Parathyroid adenoma (tissue), 2 donors: ENCODE measurements at regions not wholly inside any gene's neighbourhood (a gene's known extent, or its start where the extent isn't known, plus 50 kb on each side); places are given as distances from the start of the nearest gene placed in this dataset.
"Not testable (repeated sequence)": the region's sequence is repeated elsewhere in the genome, so short reads cannot be mapped to it uniquely, and the experiment has no call there.

Experiments
- H2AFZ ChIP-seq: fragments of 300-600 bp; sonication (generic); one replicate; pipeline ENCODE4 v1.7.0; 2017; ENCODE audit warnings: antibody characterized with exemption, mild to moderate bottlenecking
- H3K27ac ChIP-seq: fragments of 300-600 bp; sonication (generic); one replicate; pipeline ENCODE4 v1.7.0; 2017
- H3K27me3 ChIP-seq: fragments of 300-600 bp; sonication (generic); one replicate; pipeline ENCODE4 v1.7.0; 2017; ENCODE audit warnings: low read length; ENCODE audit not compliant: control insufficient read depth, insufficient read depth
- H3K36me3 ChIP-seq: fragments of 300-600 bp; sonication (generic); one replicate; pipeline ENCODE4 v1.7.0; 2017; ENCODE audit warnings: low read length; ENCODE audit not compliant: control insufficient read depth, insufficient read depth
- H3K4me1 ChIP-seq: fragments of 300-600 bp; sonication (generic); one replicate; pipeline ENCODE4 v1.7.0; 2017; ENCODE audit warnings: control low read depth
- H3K4me2 ChIP-seq: fragments of 300-600 bp; sonication (generic); one replicate; pipeline ENCODE4 v1.7.0; 2017; ENCODE audit warnings: low read length
- H3K4me3 ChIP-seq: fragments of 300-600 bp; sonication (generic); one replicate; pipeline ENCODE4 v1.7.0; 2017; ENCODE audit warnings: low read depth, low read length
- H3K79me2 ChIP-seq: fragments of 300-600 bp; sonication (generic); one replicate; pipeline ENCODE4 v1.7.0; 2017; ENCODE audit warnings: control low read depth
- H3K9ac ChIP-seq: fragments of 300-600 bp; sonication (generic); one replicate; pipeline ENCODE4 v1.7.0; 2017; ENCODE audit warnings: mild to moderate bottlenecking
- H3K9me3 ChIP-seq: fragments of 300-600 bp; sonication (generic); one replicate; pipeline ENCODE4 v1.7.0; 2017; ENCODE audit warnings: low read length; ENCODE audit not compliant: control insufficient read depth
- CTCF ChIP-seq: fragments of 300-600 bp; sonication (generic); IDR thresholded peaks from one replicate; pipeline ENCODE4 v1.7.0; 2017; ENCODE audit warnings: antibody characterized with exemption, mild to moderate bottlenecking
- donor health status: primary hyperparathyroidism.

- H3K79me2 ChIP-seq, H3K36me3 ChIP-seq, H3K27ac ChIP-seq, H3K4me2 ChIP-seq, H3K4me3 ChIP-seq, H3K9me3 ChIP-seq, H3K9ac ChIP-seq, H3K27me3 ChIP-seq, H2AFZ ChIP-seq: not testable (repeated sequence)
- peaks cover 24% of the 10 kb centered on the region for H3K4me1 ChIP-seq
Observed at GRCh38 chr2:201946746-201947145, 86.9 kb upstream of the FZD7 start.

- no peak overlapping the region for H3K4me2 ChIP-seq
- H3K9me3 ChIP-seq, result no peaks in the 10 kb centered on the region
- H3K36me3 ChIP-seq, result no peaks in the 10 kb centered on the region
Observed at GRCh38 chr2:201947287-201947686, 86.4 kb upstream of the FZD7 start.

GRCh38 chr2:201949181-201949926 is 84.3 kb upstream of the FZD7 start:
- Histone ChIP-seq H2AFZ (peak overlapping the region; percentile 82), H3K4me1 (peaks cover 26% of the 10 kb centered on the region), H3K27ac (peak overlapping the region; percentile 66), H3K36me3 (no peaks in the 10 kb centered on the region), H3K27me3 (no peaks in the 10 kb centered on the region), H3K4me3 (no peak overlapping the region), H3K9ac (no peak overlapping the region), H3K79me2 (no peaks in the 10 kb centered on the region), H3K9me3 (no peaks in the 10 kb centered on the region), H3K4me2 (peak overlapping the region; percentile 52)
- TF ChIP-seq CTCF, result no peak

More at GRCh38 chr2:201947287-201947686, 86.4 kb upstream of the FZD7 start:
- no peaks in the 10 kb centered on the region for H3K27me3 ChIP-seq
- no peak for TF ChIP-seq CTCF
- H3K27ac ChIP-seq, result no peak overlapping the region
- peaks cover 23% of the 10 kb centered on the region for H3K4me1 ChIP-seq
- H2AFZ ChIP-seq, result no peak overlapping the region
- no peak overlapping the region for H3K9ac ChIP-seq
- no peak overlapping the region for H3K4me3 ChIP-seq
- H3K79me2 ChIP-seq, result no peaks in the 10 kb centered on the region

GRCh38 chr2:201949927-201950246 is 83.8 kb upstream of the FZD7 start:
- Histone ChIP-seq H3K9me3 (no peaks in the 10 kb centered on the region), H3K27me3 (no peaks in the 10 kb centered on the region), H3K36me3 (no peaks in the 10 kb centered on the region), H3K4me2 (peak overlapping the region; percentile 52), H3K27ac (peak overlapping the region; percentile 66), H3K79me2 (no peaks in the 10 kb centered on the region), H3K4me3 (no peak overlapping the region), H3K4me1 (peaks cover 26% of the 10 kb centered on the region), H3K9ac (no peak overlapping the region), H2AFZ (peak overlapping the region; percentile 82)
- no peak for TF ChIP-seq CTCF

GRCh38 chr2:201950606-201951005 is 83.0 kb upstream of the FZD7 start:
- Histone ChIP-seq H3K9me3 (no peaks in the 10 kb centered on the region), H3K4me3 (no peak overlapping the region), H3K9ac (no peak overlapping the region), H3K27ac (no peak overlapping the region), H3K27me3 (no peaks in the 10 kb centered on the region), H3K4me1 (peaks cover 31% of the 10 kb centered on the region), H3K36me3 (no peaks in the 10 kb centered on the region), H3K4me2 (no peak overlapping the region), H3K79me2 (no peaks in the 10 kb centered on the region), H2AFZ (peak overlapping the region; percentile 43)
- no peak for TF ChIP-seq CTCF
